GM23338 (cell line): ENCODE measurements at regions not wholly inside any gene's neighbourhood (a gene's known extent, or its start where the extent isn't known, plus 50 kb on each side); places are given as distances from the start of the nearest gene placed in this dataset.

ENCODE experiments used
- ATAC-seq: fragments of 200-7000 bp; cut with Tn5 transposase; 3 replicates; pipeline ENCODE4 v1.9.1; 2020
- DNase-seq: peaks from one replicate; pipeline ENCODE4 v3.0.0-alpha.2; 2015; ENCODE audit warnings: low spot score
- H2AFZ ChIP-seq: fragments of 200-600 bp; sonication (generic); 2 replicates; pipeline ENCODE4 v1.8.0; 2016; ENCODE audit warnings: antibody characterized with exemption, mild to moderate bottlenecking, moderate library complexity
- H3F3A ChIP-seq: fragments of 200-600 bp; sonication (generic); replicated peaks from 2 replicates; pipeline ENCODE4 v1.8.0; 2017; ENCODE audit warnings: antibody characterized with exemption, mixed run types, low read depth
- H3K27ac ChIP-seq: fragments of 200-600 bp; sonication (generic); 2 replicates; pipeline ENCODE4 v1.6.1; 2016; ENCODE audit warnings: low read depth
- H3K27me3 ChIP-seq: fragments of 200-600 bp; sonication (generic); 2 replicates; pipeline ENCODE4 v1.8.0; 2016; ENCODE audit warnings: mild to moderate bottlenecking, mixed run types, moderate library complexity; ENCODE audit not compliant: insufficient read depth
- H3K36me3 ChIP-seq: fragments of 200-600 bp; sonication (generic); 2 replicates; pipeline ENCODE4 v1.8.0; 2016; ENCODE audit warnings: mild to moderate bottlenecking; ENCODE audit not compliant: insufficient read depth
- H3K4me1 ChIP-seq: fragments of 200-600 bp; sonication (generic); 2 replicates; pipeline ENCODE4 v1.8.0; 2016; ENCODE audit warnings: mild to moderate bottlenecking, moderate library complexity; ENCODE audit not compliant: insufficient read depth
- H3K4me2 ChIP-seq: fragments of 200-600 bp; sonication (generic); 2 replicates; pipeline ENCODE4 v1.7.1; 2017; ENCODE audit warnings: mixed run types
- H3K4me3 ChIP-seq: fragments of 200-600 bp; sonication (generic); 2 replicates; pipeline ENCODE4 v1.6.1; 2016; ENCODE audit warnings: mixed run types
- H3K79me2 ChIP-seq: fragments of 200-600 bp; sonication (generic); replicated peaks from 2 replicates; pipeline ENCODE4 v1.8.0; 2017; ENCODE audit warnings: mild to moderate bottlenecking; ENCODE audit not compliant: insufficient read depth
- H3K9me2 ChIP-seq: fragments of 200-600 bp; sonication (generic); 2 replicates; pipeline ENCODE4 v1.8.0; 2017; ENCODE audit not compliant: insufficient read depth
- H4K20me1 ChIP-seq: fragments of 200-600 bp; sonication (generic); replicated peaks from 2 replicates; pipeline ENCODE4 v1.8.0; 2017; ENCODE audit warnings: mild to moderate bottlenecking; ENCODE audit not compliant: insufficient read depth
- H3K27ac Mint-ChIP-seq: 2 replicates; pipeline ENCODE4 v1.8.0; 2020; ENCODE audit warnings: inconsistent platforms, mild to moderate bottlenecking, moderate library complexity, mixed read lengths
- H3K27me3 Mint-ChIP-seq: 3 replicates; pipeline ENCODE4 v1.8.0; 2022; ENCODE audit warnings: low read depth, mild to moderate bottlenecking, moderate library complexity, mixed read lengths, inconsistent platforms; ENCODE audit not compliant: insufficient read depth, poor library complexity
- H3K36me3 Mint-ChIP-seq: 3 replicates; pipeline ENCODE4 v1.8.0; 2021; ENCODE audit warnings: low read depth, mild to moderate bottlenecking, inconsistent platforms, moderate library complexity, mixed read lengths
- H3K4me1 Mint-ChIP-seq: 3 replicates; pipeline ENCODE4 v1.8.0; 2020; ENCODE audit warnings: mild to moderate bottlenecking, inconsistent platforms, mixed read lengths
- H3K4me3 Mint-ChIP-seq: 3 replicates; pipeline ENCODE4 v1.8.0; 2021; ENCODE audit warnings: moderate library complexity, mild to moderate bottlenecking, inconsistent platforms, mixed read lengths
- H3K9me3 Mint-ChIP-seq: 3 replicates; pipeline ENCODE4 v1.8.0; 2020; ENCODE audit warnings: moderate library complexity, mild to moderate bottlenecking, inconsistent platforms, mixed read lengths
- CREB1 ChIP-seq: fragments of 250-450 bp; sonication (Bioruptor Pico); IDR thresholded peaks from 2 replicates; pipeline ENCODE4 v1.5.0; 2020; ENCODE audit warnings: low read depth, mild to moderate bottlenecking, moderate library complexity
- CTCF ChIP-seq, 2 experiments: fragments of 200-600 bp in 1 of 2; sonication (generic) in 1 of 2; conservative IDR thresholded peaks; 2 replicates each; pipeline versions ENCODE4 v1.5.1 to v1.6.1; 2016 to 2017; ENCODE audit warnings: antibody characterized with exemption in 2 of 2, low read depth in 2 of 2, mild to moderate bottlenecking in 2 of 2, moderate library complexity in 1 of 2
- EZH2 ChIP-seq: fragments of 200-600 bp; sonication (generic); IDR thresholded peaks from one replicate; pipeline ENCODE4 v1.8.0; 2017; ENCODE audit warnings: antibody characterized with exemption, mild to moderate bottlenecking, low read depth; ENCODE audit not compliant: unreplicated experiment
- EZH2phosphoT487 ChIP-seq: fragments of 200-600 bp; sonication (generic); IDR thresholded peaks from one replicate; pipeline ENCODE4 v1.8.1; 2018; ENCODE audit warnings: antibody characterized with exemption; ENCODE audit not compliant: unreplicated experiment
- JUNB ChIP-seq: IDR thresholded peaks from one replicate; pipeline ENCODE4 v1.6.1; 2016; ENCODE audit warnings: antibody characterized with exemption; ENCODE audit not compliant: unreplicated experiment
- NANOG ChIP-seq: IDR thresholded peaks from 2 replicates; pipeline ENCODE4 v1.6.1; 2016; ENCODE audit warnings: antibody characterized with exemption, borderline replicate concordance
- POLR2AphosphoS5 ChIP-seq: IDR thresholded peaks from 2 replicates; pipeline ENCODE4 v1.6.1; 2016; ENCODE audit warnings: antibody characterized with exemption, low read depth
- REST ChIP-seq: IDR thresholded peaks from one replicate; pipeline ENCODE4 v1.6.1; 2018; ENCODE audit warnings: antibody characterized with exemption; ENCODE audit not compliant: unreplicated experiment
- STAT1 ChIP-seq: IDR thresholded peaks from one replicate; pipeline ENCODE4 v1.6.1; 2016; ENCODE audit warnings: antibody characterized with exemption; ENCODE audit not compliant: unreplicated experiment
- ZNF114 ChIP-seq: fragments of 250-450 bp; sonication (Bioruptor Pico); IDR thresholded peaks from 2 replicates; pipeline ENCODE4 v1.5.0; 2020; ENCODE audit warnings: mild to moderate bottlenecking, moderate library complexity
- ZNF331 ChIP-seq: fragments of 250-450 bp; sonication (Bioruptor Pico); IDR thresholded peaks from 2 replicates; pipeline ENCODE4 v1.5.0; 2020; ENCODE audit warnings: low read depth, mild to moderate bottlenecking, moderate library complexity
- TF ChIP-seq, protein P1 (sequence below): IDR thresholded peaks from 2 replicates; pipeline ENCODE4 v1.6.1; 2016; ENCODE audit warnings: antibody characterized with exemption
- TF ChIP-seq, protein P2 (sequence below): fragments of 250-450 bp; sonication (Bioruptor Pico); IDR thresholded peaks from 2 replicates; pipeline ENCODE4 v1.5.0; 2020; ENCODE audit warnings: mild to moderate bottlenecking, moderate library complexity

DNA sequence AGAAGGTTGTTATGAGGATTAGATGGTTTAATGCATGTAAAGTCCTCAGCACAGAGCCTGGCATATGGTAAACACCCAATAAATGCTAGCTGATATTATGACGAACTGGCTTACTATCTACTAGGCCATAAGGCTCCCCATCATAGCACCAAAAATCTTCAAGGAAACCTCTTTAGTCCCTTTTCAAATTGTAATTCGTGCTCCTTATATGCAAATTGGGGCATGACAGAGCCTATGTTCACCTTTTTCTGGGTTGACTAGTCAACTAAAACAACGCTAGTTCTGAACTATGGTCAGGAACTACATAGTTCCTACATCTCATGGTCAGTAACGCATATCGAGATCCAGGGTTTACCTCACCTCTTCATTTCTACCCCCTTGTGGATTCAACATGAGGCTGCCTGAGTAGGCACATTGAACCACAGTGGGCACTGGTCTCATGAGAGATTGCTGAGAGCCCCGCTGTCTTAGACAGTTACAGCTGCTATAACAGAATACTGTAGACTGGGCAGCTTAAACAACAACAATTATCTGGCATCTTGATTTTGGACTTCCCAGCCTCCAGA is 97.2 kb upstream of the TNFAIP3 start:
- no peak overlapping the region for H3K4me3 ChIP-seq
- no peaks in the 10 kb centered on the region for H4K20me1 ChIP-seq
- no peaks in the 10 kb centered on the region for H3K36me3 ChIP-seq
- H3K27ac ChIP-seq = no peak overlapping the region
- peaks cover 2% of the 10 kb centered on the region for H3K27me3 Mint-ChIP-seq
- no peak overlapping the region for H2AFZ ChIP-seq
- no peak overlapping the region for H3K27ac Mint-ChIP-seq
- no peaks in the 10 kb centered on the region for H3K36me3 Mint-ChIP-seq
- no peaks in the 10 kb centered on the region for H3K9me3 Mint-ChIP-seq
- no peaks in the 10 kb centered on the region for H3F3A ChIP-seq
- H3K27me3 ChIP-seq = no peaks in the 10 kb centered on the region
- H3K4me1 Mint-ChIP-seq = no peaks in the 10 kb centered on the region
- no peaks in the 10 kb centered on the region for H3K4me1 ChIP-seq
- no peak overlapping the region for H3K4me2 ChIP-seq
- no peak overlapping the region for H3K4me3 Mint-ChIP-seq
- DNase-seq = no peak
- peaks cover 16% of the 10 kb centered on the region; the same call in 1 of the 2 replicates for H3K9me2 ChIP-seq
- no peaks in the 10 kb centered on the region for H3K79me2 ChIP-seq
- no peak for ATAC-seq
- TF ChIP-seq NANOG (no peak), CREB1 (no peak), ZNF331 (CRISPR knock-in tag) (no peak), CTCF (conservative IDR thresholded peaks at IDR 0.05; ENCODE audit: low read depth in 2 of 2) (no peak), ZNF114 (no peak), REST (no peak), STAT1 (no peak), POLR2AphosphoS5 (no peak), EZH2phosphoT487 (no peak), JUNB (no peak), EZH2 (no peak)
- TF ChIP-seq, protein P1, sequence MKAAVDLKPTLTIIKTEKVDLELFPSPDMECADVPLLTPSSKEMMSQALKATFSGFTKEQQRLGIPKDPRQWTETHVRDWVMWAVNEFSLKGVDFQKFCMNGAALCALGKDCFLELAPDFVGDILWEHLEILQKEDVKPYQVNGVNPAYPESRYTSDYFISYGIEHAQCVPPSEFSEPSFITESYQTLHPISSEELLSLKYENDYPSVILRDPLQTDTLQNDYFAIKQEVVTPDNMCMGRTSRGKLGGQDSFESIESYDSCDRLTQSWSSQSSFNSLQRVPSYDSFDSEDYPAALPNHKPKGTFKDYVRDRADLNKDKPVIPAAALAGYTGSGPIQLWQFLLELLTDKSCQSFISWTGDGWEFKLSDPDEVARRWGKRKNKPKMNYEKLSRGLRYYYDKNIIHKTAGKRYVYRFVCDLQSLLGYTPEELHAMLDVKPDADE = no peak
- TF ChIP-seq, protein P2, sequence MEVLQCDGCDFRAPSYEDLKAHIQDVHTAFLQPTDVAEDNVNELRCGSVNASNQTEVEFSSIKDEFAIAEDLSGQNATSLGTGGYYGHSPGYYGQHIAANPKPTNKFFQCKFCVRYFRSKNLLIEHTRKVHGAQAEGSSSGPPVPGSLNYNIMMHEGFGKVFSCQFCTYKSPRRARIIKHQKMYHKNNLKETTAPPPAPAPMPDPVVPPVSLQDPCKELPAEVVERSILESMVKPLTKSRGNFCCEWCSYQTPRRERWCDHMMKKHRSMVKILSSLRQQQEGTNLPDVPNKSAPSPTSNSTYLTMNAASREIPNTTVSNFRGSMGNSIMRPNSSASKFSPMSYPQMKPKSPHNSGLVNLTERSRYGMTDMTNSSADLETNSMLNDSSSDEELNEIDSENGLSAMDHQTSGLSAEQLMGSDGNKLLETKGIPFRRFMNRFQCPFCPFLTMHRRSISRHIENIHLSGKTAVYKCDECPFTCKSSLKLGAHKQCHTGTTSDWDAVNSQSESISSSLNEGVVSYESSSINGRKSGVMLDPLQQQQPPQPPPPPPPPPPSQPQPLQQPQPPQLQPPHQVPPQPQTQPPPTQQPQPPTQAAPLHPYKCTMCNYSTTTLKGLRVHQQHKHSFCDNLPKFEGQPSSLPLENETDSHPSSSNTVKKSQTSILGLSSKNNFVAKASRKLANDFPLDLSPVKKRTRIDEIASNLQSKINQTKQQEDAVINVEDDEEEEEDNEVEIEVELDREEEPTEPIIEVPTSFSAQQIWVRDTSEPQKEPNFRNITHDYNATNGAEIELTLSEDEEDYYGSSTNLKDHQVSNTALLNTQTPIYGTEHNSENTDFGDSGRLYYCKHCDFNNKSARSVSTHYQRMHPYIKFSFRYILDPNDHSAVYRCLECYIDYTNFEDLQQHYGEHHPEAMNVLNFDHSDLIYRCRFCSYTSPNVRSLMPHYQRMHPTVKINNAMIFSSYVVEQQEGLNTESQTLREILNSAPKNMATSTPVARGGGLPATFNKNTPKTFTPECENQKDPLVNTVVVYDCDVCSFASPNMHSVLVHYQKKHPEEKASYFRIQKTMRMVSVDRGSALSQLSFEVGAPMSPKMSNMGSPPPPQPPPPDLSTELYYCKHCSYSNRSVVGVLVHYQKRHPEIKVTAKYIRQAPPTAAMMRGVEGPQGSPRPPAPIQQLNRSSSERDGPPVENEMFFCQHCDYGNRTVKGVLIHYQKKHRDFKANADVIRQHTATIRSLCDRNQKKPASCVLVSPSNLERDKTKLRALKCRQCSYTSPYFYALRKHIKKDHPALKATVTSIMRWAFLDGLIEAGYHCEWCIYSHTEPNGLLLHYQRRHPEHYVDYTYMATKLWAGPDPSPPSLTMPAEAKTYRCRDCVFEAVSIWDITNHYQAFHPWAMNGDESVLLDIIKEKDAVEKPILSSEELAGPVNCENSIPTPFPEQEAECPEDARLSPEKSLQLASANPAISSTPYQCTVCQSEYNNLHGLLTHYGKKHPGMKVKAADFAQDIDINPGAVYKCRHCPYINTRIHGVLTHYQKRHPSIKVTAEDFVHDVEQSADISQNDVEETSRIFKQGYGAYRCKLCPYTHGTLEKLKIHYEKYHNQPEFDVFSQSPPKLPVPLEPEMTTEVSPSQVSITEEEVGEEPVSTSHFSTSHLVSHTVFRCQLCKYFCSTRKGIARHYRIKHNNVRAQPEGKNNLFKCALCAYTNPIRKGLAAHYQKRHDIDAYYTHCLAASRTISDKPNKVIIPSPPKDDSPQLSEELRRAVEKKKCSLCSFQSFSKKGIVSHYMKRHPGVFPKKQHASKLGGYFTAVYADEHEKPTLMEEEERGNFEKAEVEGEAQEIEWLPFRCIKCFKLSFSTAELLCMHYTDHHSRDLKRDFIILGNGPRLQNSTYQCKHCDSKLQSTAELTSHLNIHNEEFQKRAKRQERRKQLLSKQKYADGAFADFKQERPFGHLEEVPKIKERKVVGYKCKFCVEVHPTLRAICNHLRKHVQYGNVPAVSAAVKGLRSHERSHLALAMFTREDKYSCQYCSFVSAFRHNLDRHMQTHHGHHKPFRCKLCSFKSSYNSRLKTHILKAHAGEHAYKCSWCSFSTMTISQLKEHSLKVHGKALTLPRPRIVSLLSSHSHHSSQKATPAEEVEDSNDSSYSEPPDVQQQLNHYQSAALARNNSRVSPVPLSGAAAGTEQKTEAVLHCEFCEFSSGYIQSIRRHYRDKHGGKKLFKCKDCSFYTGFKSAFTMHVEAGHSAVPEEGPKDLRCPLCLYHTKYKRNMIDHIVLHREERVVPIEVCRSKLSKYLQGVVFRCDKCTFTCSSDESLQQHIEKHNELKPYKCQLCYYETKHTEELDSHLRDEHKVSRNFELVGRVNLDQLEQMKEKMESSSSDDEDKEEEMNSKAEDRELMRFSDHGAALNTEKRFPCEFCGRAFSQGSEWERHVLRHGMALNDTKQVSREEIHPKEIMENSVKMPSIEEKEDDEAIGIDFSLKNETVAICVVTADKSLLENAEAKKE = no peak
